ENCODE measurements at regions not wholly inside any gene's neighbourhood (a gene's known extent, or its start where the extent isn't known, plus 50 kb on each side); places are given as distances from the start of the nearest gene placed in this dataset.

DNA sequence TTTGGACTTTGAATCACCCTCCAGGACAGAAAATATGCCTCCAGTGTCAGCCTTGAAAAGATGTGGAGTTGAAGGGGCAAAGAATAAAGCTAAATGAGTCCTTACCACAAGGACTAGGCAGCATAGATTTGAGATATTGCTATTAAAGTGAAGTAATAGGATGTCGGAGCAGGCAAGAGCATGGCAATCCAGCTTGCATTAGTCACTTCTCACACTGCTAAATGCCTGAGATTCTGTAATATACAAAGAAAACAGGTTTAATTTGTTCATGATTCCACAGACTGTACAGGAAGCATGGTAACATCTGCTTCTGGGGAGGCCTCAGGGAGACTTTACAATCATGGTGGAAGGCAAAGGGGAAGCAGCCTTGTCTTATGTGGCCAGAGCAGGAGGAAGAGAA lies 109.8 kb upstream of the PCDH7 start:
- no peak for DNase-seq

DNA sequence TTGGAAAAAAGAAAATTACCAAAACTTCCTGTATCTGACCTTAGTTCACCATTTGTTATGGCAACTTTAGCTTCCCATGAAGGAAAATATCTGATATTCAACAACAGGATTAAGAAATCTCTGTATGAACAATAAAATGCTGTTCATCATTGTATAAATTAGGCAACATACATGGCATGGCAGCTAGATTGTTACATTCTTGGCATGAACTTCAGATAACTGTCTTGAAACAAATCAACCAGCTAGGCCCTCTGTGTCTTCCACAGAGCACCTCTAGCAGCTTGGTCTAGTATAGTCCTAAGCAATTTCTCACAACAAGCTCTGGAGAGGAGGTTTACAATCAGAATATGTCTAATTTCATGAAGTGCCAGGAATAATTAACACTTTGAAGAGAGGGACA lies 105.4 kb upstream of the PCDH7 start:
- DNase-seq: no peak

DNA sequence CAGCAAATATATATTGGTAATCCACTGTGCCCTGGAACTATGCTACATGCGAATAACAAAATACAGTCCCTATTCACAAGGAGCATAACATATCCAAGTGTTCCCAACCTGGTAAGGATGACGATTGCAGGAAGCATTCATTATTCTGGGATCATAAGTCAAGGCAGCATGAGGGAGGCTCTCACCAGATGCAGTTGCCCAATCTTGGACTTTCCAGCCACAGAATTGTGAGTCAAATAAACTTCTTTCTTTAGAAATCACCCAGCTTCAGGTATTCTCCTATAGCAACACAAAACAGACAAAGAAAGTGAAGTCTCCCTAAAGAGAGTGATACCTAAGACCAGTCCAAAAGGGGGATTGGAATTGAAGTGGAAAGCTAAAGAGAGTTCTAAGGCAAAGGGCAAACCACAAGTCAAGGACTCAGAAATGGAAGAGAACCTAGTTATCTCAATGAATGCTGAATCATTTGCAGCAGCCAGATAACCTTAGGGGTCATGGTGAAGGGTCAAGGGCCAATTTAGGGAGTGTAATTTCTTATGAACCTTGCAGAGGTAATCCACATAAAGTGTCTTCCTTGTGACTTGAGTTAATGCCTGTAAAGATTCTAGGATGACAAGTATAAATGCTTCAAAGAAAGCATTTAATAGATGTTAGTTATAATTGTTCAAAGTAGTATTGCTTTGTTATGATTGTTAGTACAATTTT lies 103.1 kb upstream of the PCDH7 start:
- no peak for DNase-seq

DNA sequence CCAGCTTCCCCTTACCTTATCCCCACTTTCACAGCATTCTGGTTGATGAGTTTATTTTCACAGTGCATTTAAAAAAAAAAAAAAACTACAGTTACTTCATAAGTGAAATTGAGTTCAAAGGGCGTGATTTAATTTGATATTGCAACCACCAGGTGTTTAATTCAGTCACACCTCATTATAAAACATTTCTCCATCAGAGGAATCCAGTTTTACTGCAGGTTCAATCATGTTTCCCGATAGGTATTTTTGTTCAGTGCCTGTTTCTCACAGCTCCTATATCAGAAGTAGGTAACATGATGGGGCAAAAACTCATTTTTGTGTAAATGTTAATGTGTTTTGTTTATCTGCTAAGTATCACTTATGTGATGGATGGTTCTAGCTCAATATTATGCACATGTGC lies 102.3 kb upstream of the PCDH7 start:
- DNase-seq: no peak

DNA sequence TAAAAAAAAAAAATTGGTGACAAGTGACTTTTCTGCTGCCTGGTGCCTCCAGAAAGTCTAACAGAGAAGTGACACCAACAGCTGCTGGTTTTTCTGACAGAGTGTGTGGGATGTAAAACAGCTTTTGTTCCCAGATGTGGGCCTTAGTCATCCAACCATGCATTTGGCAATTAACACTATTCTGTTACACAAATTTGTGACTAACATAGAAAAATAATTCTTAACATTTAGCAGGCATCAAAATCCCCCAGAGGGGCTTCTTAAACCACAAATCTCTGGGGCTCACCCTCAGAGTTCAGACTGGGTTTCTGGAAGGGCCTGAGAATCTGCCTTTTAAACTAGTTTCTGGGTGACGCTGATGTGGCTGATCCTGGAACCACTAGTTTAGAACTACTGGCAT lies 100.5 kb upstream of the PCDH7 start:
- DNase-seq: no peak

DNA sequence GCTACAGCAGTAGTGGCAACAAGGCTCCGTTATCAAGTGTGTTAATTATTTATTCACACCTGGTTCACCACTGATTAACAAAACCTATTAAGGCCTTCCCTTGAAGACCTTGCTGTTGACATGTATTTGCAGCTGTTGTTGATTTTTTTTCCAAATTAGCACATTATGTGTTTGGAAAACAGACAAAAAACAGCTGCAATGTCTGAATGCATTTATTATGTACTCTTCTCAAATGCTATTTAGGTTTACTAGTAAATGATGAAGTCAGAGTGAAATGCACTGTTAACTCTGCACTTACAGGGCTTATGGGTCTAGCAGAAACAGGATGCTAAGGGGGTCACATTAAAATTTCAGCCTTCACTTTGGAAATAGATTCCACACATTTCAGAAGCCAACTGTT lies 99.5 kb upstream of the PCDH7 start:
- no peak for DNase-seq

DNA sequence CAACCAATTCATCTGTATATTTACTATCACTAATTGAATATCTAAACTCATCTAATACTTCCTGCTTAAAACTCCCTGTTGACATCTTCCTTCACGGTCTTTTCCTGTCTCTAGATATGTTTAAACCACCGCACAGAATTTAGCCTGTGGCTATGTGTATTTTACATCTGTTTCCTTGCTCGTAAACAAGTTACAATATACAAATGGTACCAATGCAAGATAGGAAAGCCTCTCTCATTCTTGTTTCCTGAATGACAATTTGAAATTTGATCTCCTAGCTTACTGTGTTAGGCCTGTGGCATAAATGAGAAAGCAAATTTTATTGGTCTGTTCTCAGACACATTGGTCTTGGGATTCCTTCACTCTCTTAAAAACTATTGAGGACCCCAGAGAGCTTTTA lies 89.7 kb upstream of the PCDH7 start:
- DNase-seq: no peak

DNA sequence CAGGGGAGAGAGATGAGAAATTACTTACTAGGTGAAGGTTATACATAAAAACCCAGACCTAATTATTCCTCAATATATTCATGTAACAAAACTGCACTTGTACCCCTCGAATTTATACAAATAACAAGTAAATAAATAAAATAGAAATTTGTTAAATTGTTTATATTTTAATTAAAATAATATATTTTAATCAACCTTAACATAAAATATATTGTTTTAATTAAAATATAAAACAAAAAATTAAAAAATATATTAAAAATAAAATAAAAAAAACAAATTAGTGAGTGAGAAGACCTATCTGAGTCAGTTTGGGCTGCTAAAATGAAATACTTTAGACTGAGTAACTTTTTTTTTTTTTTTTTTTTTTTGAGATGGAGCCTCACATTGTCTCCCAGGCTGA lies 87.4 kb upstream of the PCDH7 start:
- DNase-seq: no peak

DNA sequence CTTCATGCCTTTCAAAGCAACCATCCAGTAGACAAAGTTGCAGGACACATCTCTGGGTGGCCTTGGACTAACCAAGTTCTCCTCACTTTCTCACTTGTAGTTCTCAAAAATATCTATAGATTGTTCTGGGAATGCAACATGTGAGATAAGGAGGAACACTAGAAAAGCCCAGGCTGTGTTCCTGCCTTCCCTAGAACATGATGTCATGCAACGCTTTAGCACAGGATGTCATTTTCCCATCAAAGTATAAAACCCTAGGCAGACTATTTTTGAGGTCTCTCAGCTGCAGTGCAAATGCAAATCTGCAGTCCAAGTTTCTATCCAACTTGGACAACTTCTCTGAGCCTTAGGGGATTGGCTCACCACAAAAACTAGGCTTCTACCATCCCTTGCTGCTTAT lies 78.8 kb upstream of the PCDH7 start:
- no peak for DNase-seq

DNA sequence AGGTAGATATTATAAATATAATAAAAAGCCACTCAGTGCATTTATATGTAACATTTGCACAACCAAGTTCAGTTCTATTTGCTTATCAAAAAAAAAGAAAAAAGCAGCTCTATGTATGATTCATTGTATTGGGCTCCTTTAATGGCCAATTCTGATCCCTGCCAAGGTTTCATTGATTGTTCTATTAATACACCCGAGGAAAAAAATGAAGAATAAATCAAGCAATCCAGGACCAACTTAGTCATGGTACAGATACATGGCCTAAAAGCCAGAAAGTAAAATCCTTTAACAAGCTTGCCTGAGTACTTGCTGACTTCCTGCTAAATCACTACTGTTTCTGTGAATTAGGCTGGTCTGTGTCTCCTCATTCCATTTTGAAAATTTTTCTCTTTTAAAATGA lies 77.6 kb upstream of the PCDH7 start:
- no peak for DNase-seq

DNA sequence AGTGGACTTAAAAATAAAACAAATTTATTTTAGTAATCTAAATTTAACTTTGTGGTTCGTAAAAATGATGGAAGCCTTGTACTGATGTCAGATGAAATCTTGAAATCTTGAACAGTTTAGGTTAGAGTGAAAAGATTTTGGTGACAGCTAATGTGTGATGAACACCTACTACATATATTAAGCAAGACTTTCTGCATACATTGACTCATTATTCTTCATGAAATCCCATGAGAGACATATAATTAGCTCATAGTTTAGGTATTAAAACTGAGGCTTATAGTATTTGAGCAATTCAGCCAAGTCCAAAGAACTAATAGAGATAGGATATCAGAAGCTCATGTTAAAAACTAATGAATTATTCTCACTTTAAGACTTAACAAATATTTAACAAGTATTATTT lies 66.9 kb upstream of the PCDH7 start:
- DNase-seq: no peak

DNA sequence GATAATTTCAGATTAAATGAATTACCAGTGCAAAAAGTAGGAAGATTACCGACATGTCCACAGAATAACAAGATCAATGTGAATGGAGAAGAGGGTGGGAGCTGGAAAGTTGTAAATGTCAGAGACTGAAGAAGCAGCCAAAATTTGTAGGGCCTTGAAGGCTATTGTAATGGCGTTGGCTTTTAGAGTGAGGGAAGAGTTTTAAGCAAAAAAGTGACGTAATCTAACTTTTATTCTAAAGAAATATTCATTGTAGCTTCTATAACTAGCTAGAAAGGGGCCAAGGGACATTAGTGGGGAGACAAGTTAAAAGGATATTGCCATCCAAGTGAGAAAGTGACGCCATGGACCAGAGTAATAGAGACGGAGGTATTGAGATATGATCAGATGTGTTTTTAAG lies 63.3 kb upstream of the PCDH7 start:
- no peak for DNase-seq

DNA sequence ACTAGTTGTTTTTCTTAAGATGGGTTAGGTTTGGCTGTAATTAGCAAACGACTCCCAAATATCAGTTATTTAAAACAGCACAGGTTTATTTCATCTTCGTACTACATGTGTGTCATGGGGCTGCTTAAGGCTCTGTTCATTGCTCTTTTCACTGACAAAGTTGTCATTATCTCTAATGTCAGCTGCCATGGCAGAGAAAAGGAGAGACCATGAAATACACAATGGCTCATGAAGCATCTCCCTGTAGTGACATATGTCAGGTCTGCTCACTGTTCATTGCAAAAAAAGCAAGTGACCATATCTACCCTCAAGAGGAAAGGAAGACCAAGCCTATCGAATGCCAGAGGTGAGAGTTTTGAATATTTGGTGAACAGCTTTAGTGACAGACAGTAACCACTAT lies 52.2 kb upstream of the PCDH7 start:
- DNase-seq: no peak

DNA sequence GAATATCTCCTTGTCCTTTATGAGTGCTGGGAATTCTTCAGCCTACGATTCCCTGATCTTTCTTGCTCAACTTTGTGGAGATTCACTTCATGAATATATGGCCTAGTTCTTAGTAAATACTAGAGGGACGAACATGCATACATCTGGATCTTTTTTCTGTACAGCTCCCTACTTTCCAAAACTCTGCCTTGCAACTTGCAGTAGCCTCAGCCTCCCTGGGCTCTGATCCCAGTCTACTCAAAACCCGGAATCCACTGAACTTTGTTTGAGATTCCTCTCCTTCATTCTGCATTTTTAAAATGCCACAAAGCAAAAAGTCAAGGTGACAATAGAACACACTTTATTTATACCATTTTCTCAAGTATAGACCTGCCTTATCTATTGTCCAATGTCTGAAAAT lies 50.0 kb upstream of the PCDH7 start:
- DNase-seq: no peak
